Natural killer cell (primary cell): ENCODE measurements at regions not wholly inside any gene's neighbourhood (a gene's known extent, or its start where the extent isn't known, plus 50 kb on each side); places are given as distances from the start of the nearest gene placed in this dataset.

ENCODE experiments used
- ATAC-seq, 3 donors: fragments of 150-1000 bp in 2 of 3; fragments of 200-7000 bp in 1 of 3; cut with Tn5 transposase; 1 replicate in 1 of 3; 2 replicates in 2 of 3; pipeline ENCODE4 v1.10.0; 2021; ENCODE audit warnings: mild to moderate bottlenecking in 2 of 3, moderate library complexity in 2 of 3
- DNase-seq, 2 donors: peaks; one replicate each; pipeline versions ENCODE4 v3.0.0 to v3.0.0-alpha.2; 2013 to 2021; ENCODE audit warnings: mixed read lengths in 1 of 2
- H3K27ac ChIP-seq: one replicate; pipeline ENCODE4 v1.5.1; 2013; ENCODE audit warnings: mild to moderate bottlenecking, low read length
- H3K27me3 ChIP-seq: one replicate; pipeline ENCODE4 v1.6.1; 2013; ENCODE audit warnings: low read length; ENCODE audit not compliant: control insufficient read depth, insufficient read depth
- H3K36me3 ChIP-seq: one replicate; pipeline ENCODE4 v1.6.1; 2013; ENCODE audit warnings: low read length; ENCODE audit not compliant: control insufficient read depth, insufficient read depth
- H3K4me1 ChIP-seq: one replicate; pipeline ENCODE4 v1.6.1; 2013; ENCODE audit warnings: low read length; ENCODE audit not compliant: control insufficient read depth, insufficient read depth
- H3K4me3 ChIP-seq: one replicate; pipeline ENCODE4 v1.5.1; 2013; ENCODE audit warnings: low read length
- H3K9me3 ChIP-seq: one replicate; pipeline ENCODE4 v1.6.1; 2013; ENCODE audit warnings: low read length; ENCODE audit not compliant: control insufficient read depth, insufficient read depth
- H3K27ac Mint-ChIP-seq, 2 donors: one replicate each; pipeline ENCODE4 v1.8.0; 2022; ENCODE audit warnings: mild to moderate bottlenecking in 2 of 2, mixed read lengths in 2 of 2, moderate library complexity in 1 of 2
- H3K27me3 Mint-ChIP-seq, 2 donors: one replicate each; pipeline ENCODE4 v1.8.0; 2022; ENCODE audit warnings: low read depth in 2 of 2, mixed read lengths in 2 of 2
- H3K36me3 Mint-ChIP-seq: one replicate; pipeline ENCODE4 v1.8.0; 2022; ENCODE audit warnings: mixed read lengths
- H3K4me1 Mint-ChIP-seq, 2 donors: one replicate each; pipeline ENCODE4 v1.8.0; 2022; ENCODE audit warnings: mixed read lengths in 2 of 2
- H3K4me3 Mint-ChIP-seq: one replicate; pipeline ENCODE4 v1.8.0; 2022; ENCODE audit warnings: mild to moderate bottlenecking, moderate library complexity, mixed read lengths
- H3K9me3 Mint-ChIP-seq, 2 donors: one replicate each; pipeline ENCODE4 v1.8.0; 2022; ENCODE audit warnings: mixed read lengths in 2 of 2
- WGBS: methylation state at CpG from one replicate; pipeline ENCODE4 v1.1.7; 2013; ENCODE audit warnings: missing lambda C conversion rate; ENCODE audit not compliant: insufficient coverage; 5-methylcytosine and 5-hydroxymethylcytosine counted together
- intact Hi-C: fragments of 100-400 bp; cut with micrococcal nuclease; formaldehyde crosslinking; loops from one replicate; pipeline ENCODE4 v1.14.2; 2022
- TF ChIP-seq, protein P1 (sequence below): fragments of 200-600 bp; IDR thresholded peaks from one replicate; pipeline ENCODE4 v1.8.0; 2022; ENCODE audit warnings: antibody characterized with exemption

DNA sequence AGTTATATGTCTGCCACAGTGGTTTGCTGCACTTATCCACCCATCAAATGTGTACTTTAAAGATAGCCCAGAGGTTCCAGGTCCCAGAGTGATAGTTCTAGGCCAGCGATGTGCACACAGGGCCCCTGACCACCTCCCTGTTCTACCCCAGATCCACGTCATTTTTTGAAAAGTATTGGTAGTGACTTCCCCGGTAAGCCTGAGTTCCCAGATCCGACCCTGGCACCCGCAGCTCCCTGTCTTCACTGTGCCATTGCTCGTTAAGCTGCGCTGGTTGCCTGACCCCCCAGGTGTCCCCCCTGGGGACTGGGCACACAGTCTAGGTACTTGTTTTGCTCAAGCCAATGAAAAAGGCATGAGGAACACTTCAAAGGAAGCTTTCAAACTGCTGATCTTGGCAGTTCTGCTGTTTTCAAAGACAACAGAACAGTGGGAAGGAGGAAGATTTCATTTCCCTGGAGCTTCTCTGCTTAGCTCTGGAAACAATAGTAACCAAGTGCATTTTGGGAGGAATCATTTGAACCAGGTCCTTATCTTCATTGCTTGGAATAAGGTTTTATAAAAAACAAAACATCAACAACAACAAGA is 116.3 kb upstream of the TAB2 start:
- no peak overlapping the region for H3K4me3 Mint-ChIP-seq
- Histone ChIP-seq H3K27me3 (no peaks in the 10 kb centered on the region), H3K36me3 (no peaks in the 10 kb centered on the region), H3K27ac (no peak overlapping the region), H3K4me1 (no peaks in the 10 kb centered on the region), H3K9me3 (peaks cover 14% of the 10 kb centered on the region), H3K4me3 (no peak overlapping the region)
- H3K4me1 Mint-ChIP-seq = no peaks in the 10 kb centered on the region
- no peak overlapping the region for H3K27ac Mint-ChIP-seq
- intact Hi-C loops = no loop called here
- peaks cover 10% of the 10 kb centered on the region for H3K36me3 Mint-ChIP-seq
- peaks cover 2 to 3% of the 10 kb centered on the region in 2 donors for H3K9me3 Mint-ChIP-seq
- no peak for ATAC-seq
- WGBS = 95% methylated on average over 7 of the region's 7 CpGs
- no peaks in the 10 kb centered on the region for H3K27me3 Mint-ChIP-seq
- TF ChIP-seq, protein P1, sequence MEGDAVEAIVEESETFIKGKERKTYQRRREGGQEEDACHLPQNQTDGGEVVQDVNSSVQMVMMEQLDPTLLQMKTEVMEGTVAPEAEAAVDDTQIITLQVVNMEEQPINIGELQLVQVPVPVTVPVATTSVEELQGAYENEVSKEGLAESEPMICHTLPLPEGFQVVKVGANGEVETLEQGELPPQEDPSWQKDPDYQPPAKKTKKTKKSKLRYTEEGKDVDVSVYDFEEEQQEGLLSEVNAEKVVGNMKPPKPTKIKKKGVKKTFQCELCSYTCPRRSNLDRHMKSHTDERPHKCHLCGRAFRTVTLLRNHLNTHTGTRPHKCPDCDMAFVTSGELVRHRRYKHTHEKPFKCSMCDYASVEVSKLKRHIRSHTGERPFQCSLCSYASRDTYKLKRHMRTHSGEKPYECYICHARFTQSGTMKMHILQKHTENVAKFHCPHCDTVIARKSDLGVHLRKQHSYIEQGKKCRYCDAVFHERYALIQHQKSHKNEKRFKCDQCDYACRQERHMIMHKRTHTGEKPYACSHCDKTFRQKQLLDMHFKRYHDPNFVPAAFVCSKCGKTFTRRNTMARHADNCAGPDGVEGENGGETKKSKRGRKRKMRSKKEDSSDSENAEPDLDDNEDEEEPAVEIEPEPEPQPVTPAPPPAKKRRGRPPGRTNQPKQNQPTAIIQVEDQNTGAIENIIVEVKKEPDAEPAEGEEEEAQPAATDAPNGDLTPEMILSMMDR = no peak
- DNase-seq = no peak

DNA sequence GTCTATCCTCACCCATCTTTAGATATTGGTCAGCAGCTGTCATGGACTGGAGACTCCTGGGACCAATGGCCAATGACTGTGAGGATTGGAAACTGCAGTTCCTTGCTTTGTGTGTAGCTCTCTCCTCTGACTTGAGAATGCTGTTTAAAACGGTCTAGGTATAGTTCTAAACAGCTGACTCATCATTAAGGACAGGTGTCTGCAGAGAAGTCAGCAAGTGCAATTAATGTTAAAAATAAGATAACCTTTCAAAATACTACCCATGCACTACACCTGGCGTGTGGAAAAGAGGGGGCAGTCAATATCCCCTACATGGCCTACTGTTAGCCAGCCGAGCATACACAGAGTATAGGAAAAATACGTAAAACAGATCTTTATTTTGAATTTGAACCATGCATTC is 115.4 kb upstream of the TAB2 start:
- intact Hi-C loops = no loop called here
- H3K9me3 Mint-ChIP-seq = peaks cover 2 to 3% of the 10 kb centered on the region in 2 donors
- ATAC-seq (no peak), DNase-seq (no peak)
- H3K27me3 ChIP-seq = no peaks in the 10 kb centered on the region
- H3K36me3 Mint-ChIP-seq = peaks cover 10% of the 10 kb centered on the region
- H3K4me1 Mint-ChIP-seq = no peaks in the 10 kb centered on the region
- H3K27me3 Mint-ChIP-seq = no peaks in the 10 kb centered on the region
- no peak overlapping the region for H3K4me3 ChIP-seq
- no peak overlapping the region for H3K27ac ChIP-seq
- peaks cover 14% of the 10 kb centered on the region for H3K9me3 ChIP-seq
- H3K27ac Mint-ChIP-seq = no peak overlapping the region
- H3K4me3 Mint-ChIP-seq = no peak overlapping the region
- no peaks in the 10 kb centered on the region for H3K36me3 ChIP-seq
- 81% methylated on average over 4 of the region's 4 CpGs for WGBS
- no peaks in the 10 kb centered on the region for H3K4me1 ChIP-seq
- TF ChIP-seq, protein P1 = no peak

DNA sequence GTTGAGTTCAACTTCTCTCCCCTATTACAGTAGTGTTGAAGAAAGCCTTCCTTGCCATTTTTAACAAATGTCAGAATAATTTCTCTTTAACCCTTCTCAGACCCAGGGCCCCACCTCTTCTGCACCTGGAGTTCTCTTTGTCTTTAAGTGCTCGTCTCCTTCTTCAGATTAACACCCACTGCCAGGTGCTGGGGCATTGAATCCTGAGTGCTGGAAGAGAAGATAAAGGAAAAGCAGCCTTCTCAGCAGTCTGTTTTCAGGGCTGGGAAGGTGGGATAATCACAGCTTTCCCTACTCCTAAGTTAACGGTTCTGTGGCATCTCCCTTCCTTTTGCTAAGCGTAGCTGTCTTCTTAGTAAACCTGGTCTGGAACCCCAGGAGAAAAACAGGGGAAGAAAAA is 114.6 kb upstream of the TAB2 start:
- ATAC-seq (no peak), DNase-seq (no peak)
- 89% methylated on average over 2 of the region's 3 CpGs for WGBS
- H3K4me3 ChIP-seq = no peak overlapping the region
- peaks cover 10% of the 10 kb centered on the region for H3K36me3 Mint-ChIP-seq
- H3K27me3 ChIP-seq = no peaks in the 10 kb centered on the region
- peaks cover 14% of the 10 kb centered on the region for H3K9me3 ChIP-seq
- intact Hi-C loops = no loop called here
- peaks cover 2 to 5% of the 10 kb centered on the region in 2 donors for H3K27me3 Mint-ChIP-seq
- no peak overlapping the region for H3K4me3 Mint-ChIP-seq
- no peaks in the 10 kb centered on the region for H3K4me1 Mint-ChIP-seq
- H3K4me1 ChIP-seq = no peaks in the 10 kb centered on the region
- TF ChIP-seq, protein P1 = no peak
- H3K27ac Mint-ChIP-seq = no peak overlapping the region
- peaks cover 2 to 3% of the 10 kb centered on the region in 2 donors for H3K9me3 Mint-ChIP-seq
- H3K36me3 ChIP-seq = no peaks in the 10 kb centered on the region
- H3K27ac ChIP-seq = no peak overlapping the region

DNA sequence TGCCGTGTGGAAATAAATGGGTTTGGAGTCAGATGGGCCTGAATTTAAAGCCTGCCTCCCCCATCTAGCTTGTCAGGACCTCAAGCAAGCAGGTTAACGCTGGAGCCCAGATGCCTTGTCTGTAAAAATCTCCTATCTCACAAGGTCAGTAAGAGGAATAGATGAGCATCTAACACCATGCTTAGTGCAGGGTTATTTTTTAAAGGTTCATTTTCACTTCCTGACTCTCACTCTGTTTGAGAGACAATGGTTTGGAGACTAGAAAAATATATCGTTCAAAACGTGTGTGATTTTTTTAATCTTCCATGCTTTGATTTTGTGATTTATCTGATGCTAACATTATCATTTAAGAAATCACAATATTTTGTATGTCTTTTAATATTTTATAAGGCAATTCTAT is 114.0 kb upstream of the TAB2 start:
- H3K27ac Mint-ChIP-seq = no peak overlapping the region
- intact Hi-C loops = no loop called here

More for the DNA sequence above, 114.0 kb upstream of the TAB2 start:
- no peak overlapping the region for H3K27ac ChIP-seq
- H3K4me1 ChIP-seq = no peaks in the 10 kb centered on the region
- peaks cover 2 to 3% of the 10 kb centered on the region in 2 donors for H3K9me3 Mint-ChIP-seq
- H3K4me3 Mint-ChIP-seq = no peak overlapping the region
- peaks cover 10% of the 10 kb centered on the region for H3K36me3 Mint-ChIP-seq
- H3K9me3 ChIP-seq = peaks cover 14% of the 10 kb centered on the region
- H3K27me3 Mint-ChIP-seq = peaks cover 2 to 7% of the 10 kb centered on the region in 2 donors
- ATAC-seq (no peak), DNase-seq (no peak)
- no peaks in the 10 kb centered on the region for H3K4me1 Mint-ChIP-seq
- H3K27me3 ChIP-seq = no peaks in the 10 kb centered on the region
- H3K4me3 ChIP-seq = no peak overlapping the region
- no peaks in the 10 kb centered on the region for H3K36me3 ChIP-seq
- 92% methylated on average over 2 of the region's 4 CpGs for WGBS
- TF ChIP-seq, protein P1 = no peak
